Activated CD4-positive, alpha-beta T cell treated with anti-CD3 and anti-CD28 coated beads, Interleukin-2, amount 50 U/mL, for 16 hours (primary cell): ENCODE measurements at regions not wholly inside any gene's neighbourhood (a gene's known extent, or its start where the extent isn't known, plus 50 kb on each side); places are given as distances from the start of the nearest gene placed in this dataset.

ENCODE experiments used
- DNase-seq: peaks from one replicate; pipeline ENCODE4 v3.0.0-alpha.2; 2020

- no peak for DNase-seq
Observed at GRCh38 chr4:125135652-125136051, 179.1 kb upstream of the FAT4 start.

- no peak for DNase-seq
Observed at GRCh38 chr4:125132729-125133128, 182.0 kb upstream of the FAT4 start.

GRCh38 chr4:125131891-125132680 lies 182.7 kb upstream of the FAT4 start:
- DNase-seq, result no peak

DNA sequence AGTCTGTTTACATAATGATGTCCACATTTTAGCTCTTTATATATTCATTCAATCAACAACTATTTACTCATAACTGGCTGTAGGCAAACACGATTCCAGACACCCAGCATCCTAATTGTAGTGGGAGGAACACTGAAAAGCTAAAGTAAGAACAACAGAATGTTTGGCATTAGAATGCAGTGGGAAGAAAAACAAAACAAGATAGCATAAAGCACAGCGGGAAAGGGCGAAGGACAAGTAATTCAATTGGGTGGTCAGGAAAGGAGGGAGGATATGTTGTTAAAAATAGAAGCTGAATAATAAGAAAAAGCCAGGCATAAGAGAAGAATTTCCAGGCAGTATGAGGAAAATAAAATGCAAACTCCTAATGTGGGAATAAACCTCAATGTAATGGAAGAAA lies 189.5 kb upstream of the FAT4 start:
- DNase-seq, result no peak

DNA sequence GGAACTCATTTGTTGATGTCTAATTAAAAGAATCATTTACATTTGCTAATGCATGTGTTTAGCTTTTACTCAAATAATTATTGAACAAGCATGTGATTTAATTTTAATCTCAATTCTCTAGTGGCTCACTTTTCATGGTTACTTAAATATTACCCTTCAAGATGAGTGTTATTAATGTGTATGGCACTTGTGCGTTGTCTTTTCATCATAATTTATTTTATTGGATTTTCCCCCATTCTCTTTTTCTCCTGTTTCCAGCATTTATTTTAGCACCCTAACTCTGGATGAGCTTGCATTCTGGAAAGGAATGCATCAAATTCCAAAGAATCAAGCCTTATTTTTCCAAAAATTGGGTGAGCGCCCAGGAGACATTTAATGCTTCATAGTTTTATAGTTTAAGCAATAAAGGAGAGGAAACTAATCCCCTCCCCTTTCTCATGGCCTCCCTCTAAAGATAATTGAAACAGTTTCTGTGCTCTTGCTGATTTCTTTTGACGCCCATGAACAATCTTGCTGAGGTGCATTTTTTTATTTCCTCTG lies 191.1 kb upstream of the FAT4 start:
- DNase-seq, result no peak

GRCh38 chr4:125121581-125121980 lies 193.2 kb upstream of the FAT4 start:
- no peak for DNase-seq

DNA sequence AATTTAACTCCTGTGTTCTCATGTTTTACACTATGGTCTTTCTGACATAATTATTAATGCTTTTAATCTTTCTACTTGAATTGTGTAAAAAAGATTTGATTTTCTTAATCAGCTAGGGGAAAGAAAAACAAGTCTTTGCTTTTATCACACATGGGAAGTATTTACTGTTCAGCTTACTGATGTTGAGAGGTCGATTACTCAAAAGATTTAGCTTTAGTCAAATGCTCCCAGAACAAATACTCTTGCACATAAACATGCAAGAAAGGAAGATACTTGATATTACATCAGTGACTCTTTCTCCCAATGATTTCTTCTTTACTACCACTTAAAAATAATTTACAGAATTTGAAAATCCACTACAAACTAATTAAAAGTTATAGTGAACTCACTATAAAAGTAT lies 198.3 kb upstream of the FAT4 start:
- no peak for DNase-seq

DNA sequence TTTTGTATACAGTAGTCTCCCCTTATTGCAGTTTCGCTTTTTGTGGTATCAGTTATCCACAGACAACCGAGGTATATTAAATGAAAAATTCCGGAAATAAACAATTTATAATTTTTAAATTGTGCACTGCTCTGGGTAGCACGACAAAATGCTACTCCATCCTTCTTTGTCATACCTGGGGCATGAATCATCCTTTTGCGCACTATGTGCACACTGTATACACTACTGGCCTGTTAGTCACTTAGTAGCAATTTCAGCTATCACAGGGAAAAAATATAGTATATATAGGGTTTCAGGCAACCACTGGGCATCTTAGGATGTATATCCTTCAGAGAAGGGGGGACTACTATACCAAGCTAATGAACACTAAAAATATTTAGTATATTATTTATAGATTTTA lies 198.8 kb upstream of the FAT4 start:
- no peak for DNase-seq

GRCh38 chr4:125115476-125115875 lies 199.3 kb upstream of the FAT4 start:
- no peak for DNase-seq

DNA sequence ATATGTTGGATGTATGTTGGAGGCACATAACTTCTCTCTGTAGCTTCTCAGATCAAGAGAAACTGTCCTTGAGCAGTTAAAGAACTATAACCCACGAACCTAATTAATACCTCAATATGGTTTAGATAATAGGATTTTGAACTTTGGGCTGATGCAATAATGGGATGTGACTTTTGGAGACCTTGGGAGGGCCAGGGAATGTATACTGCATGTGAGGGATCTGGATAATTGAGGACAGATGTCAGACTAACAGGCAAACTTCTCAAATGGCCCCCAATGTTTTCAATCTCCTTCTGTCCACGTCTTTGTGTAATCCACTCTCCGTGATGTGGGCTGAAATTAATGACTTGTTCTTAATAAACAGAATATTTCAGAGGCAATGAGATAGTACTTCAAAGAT lies 202.2 kb upstream of the FAT4 start:
- no peak for DNase-seq

GRCh38 chr4:125111323-125111722 lies 203.4 kb upstream of the FAT4 start:
- DNase-seq, result no peak

- no peak for DNase-seq
Observed at GRCh38 chr4:125105561-125105960, 209.2 kb upstream of the FAT4 start.

GRCh38 chr4:125104616-125105015 lies 210.1 kb upstream of the FAT4 start:
- no peak for DNase-seq

GRCh38 chr4:125101719-125102118 lies 213.0 kb upstream of the FAT4 start:
- DNase-seq, result no peak

GRCh38 chr4:125097729-125098128 lies 217.0 kb upstream of the FAT4 start:
- DNase-seq, result no peak

DNA sequence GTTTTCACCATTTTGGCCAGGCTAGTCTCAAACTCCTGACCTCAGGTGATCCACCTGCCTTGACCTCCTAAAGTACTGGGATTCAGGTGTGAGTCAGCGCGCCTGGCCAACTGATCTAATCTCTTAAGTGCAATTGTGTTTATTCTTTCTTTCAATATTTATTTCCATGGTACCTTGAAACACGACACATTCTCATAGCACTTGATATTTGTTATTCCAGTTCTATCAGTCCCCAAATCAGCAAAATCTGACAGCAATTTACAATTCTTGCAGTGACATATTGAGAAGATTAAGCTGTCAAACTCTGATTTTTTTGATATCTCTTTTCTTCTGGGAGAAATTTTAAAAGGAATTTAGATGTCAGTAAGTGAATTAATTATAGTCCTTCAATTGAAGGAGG lies 218.1 kb upstream of the FAT4 start:
- no peak for DNase-seq

- no peak for DNase-seq
Observed at GRCh38 chr4:125091541-125091940, 223.2 kb upstream of the FAT4 start.

DNA sequence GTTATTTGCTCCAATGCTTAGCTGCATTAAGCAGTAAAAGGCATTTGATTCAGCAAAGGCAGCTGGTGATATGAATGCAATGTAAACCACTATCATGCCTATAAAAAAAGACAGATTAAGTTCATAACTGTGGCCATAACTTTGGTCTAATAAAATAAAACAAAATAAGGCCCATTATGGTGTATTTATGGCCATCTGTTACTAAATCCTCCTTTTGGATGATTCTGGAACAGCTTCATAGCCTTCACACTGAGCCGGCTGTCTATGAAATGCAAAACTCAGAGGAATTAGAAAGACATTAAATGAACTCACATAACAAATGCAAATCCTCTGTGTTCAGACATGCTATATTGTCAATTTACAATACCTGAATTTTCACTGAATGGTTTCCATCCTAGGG lies 223.7 kb upstream of the FAT4 start:
- DNase-seq, result no peak

- DNase-seq, result no peak
Observed at GRCh38 chr4:125084608-125085007, 230.1 kb upstream of the FAT4 start.

GRCh38 chr4:125082729-125083417 lies 231.9 kb upstream of the FAT4 start:
- DNase-seq, result no peak

DNA sequence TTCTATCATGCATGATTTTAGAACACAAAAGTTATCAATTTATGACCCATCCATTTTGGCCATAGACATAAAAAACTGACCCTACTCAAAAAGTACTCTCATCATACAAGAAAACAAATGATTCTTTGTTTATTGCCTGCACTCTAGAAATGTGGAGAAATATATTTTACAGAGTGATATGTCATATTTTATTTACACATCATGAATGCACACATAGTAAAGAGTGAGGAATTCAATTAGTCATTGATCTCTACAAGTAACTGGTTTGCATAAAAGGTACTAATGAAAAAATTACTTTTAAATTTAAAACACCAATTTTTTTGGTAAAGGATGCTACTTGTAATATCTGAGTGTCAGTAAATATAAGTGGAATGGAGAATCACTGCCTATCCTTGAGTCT lies 242.5 kb upstream of the FAT4 start:
- DNase-seq, result no peak

DNA sequence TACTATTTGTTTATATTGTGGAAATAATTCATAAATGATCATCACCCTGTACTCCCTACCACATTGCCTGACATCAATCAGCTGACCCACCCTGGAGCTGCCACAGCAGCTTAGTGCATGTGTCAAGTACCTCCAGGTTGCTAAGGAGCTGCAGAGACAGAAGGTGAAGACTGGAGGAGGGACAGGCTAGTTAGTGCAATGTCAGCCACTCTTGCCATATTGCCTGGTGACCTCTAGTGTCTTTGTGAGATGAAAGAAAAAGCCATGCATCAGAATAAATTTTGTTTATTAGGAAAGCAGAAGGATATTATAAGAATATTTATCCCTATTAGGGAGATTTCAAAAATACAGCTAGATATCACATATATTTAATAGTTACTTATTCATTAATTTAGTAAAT lies 243.9 kb upstream of the FAT4 start:
- no peak for DNase-seq

DNA sequence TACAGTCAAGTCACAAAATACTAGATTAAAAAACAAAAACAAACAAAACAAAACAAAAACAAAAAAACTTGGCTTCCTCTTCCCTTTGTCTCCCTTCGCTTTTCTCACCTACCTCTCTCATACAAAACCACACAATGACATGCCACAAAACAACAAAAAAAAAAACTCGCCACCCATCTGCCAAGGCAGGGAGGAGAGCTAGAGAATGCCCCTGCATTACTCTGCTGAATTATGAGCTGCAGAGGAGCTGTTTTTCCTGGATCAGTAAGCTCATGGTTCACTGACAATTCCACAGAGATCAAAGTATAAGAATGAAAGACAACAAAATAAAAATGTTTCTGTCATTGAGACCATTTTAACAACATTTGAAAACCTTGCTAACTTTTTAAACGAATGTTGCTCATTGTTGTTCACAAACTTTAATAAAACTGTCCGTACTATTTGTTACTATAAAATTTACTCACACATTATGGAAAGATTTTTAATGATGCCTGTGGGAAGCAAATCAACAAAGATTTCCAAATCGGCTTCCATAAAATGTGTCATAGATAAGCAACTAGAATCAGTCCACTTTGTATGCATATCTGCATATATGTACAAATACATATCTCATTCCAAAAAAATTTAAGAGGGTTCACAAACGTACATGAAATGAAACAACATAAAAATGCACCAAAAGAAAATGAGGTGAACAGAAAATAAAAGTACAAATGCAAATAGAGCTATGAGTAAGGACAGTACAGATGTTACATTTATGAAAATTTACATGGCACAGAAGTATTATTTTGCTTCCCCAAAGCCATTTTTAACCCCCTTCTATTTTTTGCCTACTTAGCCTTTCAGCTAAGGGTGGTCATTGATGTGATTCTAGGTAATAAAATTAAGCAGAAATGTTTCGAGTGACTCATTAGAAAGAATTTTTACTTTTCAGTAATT lies 252.4 kb upstream of the FAT4 start:
- no peak for DNase-seq
